Fibroblast of lung (primary cell): ENCODE measurements at regions not wholly inside any gene's neighbourhood (a gene's known extent, or its start where the extent isn't known, plus 50 kb on each side); places are given as distances from the start of the nearest gene placed in this dataset.
"Not testable (repeated sequence)": the region's sequence is repeated elsewhere in the genome, so short reads cannot be mapped to it uniquely, and the experiment has no call there.

ENCODE experiments used
- DNase-seq, 2 donors: peaks; one replicate each; pipeline versions ENCODE4 v3.0.0 to v3.0.0-alpha.2; 2010; ENCODE audit warnings: low read depth in 2 of 2
- H2AFZ ChIP-seq: 2 replicates; pipeline ENCODE4 v1.5.1; 2012; ENCODE audit warnings: low read length, control low read depth, inconsistent platforms
- H3K27ac ChIP-seq: 2 replicates; pipeline ENCODE4 v1.5.1; 2011; ENCODE audit warnings: low read length, control low read depth; ENCODE audit not compliant: insufficient read depth
- H3K27me3 ChIP-seq: 2 replicates; pipeline ENCODE4 v1.5.1; 2011; ENCODE audit warnings: mild to moderate bottlenecking, low read length; ENCODE audit not compliant: control insufficient read depth, insufficient read depth
- H3K36me3 ChIP-seq: 2 replicates; pipeline ENCODE4 v1.5.1; 2011; ENCODE audit warnings: low read length; ENCODE audit not compliant: control insufficient read depth, insufficient read depth
- H3K4me1 ChIP-seq: 2 replicates; pipeline ENCODE4 v1.5.1; 2011; ENCODE audit warnings: low read length; ENCODE audit not compliant: control insufficient read depth, insufficient read depth; ENCODE audit errors: extremely low read depth
- H3K4me2 ChIP-seq: 2 replicates; pipeline ENCODE4 v1.5.1; 2011; ENCODE audit warnings: low read length, control low read depth; ENCODE audit not compliant: insufficient read depth; ENCODE audit errors: extremely low read depth
- H3K4me3 ChIP-seq, 4 experiments: fragments of 200-600 bp in 1 of 4; sonication (generic) in 1 of 4; replicated peaks in 1 of 4; 2 replicates each; pipeline ENCODE4 v1.5.1; 2011 to 2016; ENCODE audit warnings: low read length in 4 of 4, low read depth in 3 of 4, mild to moderate bottlenecking in 3 of 4, control low read depth in 2 of 4, inconsistent platforms in 1 of 4, mixed read lengths in 1 of 4; ENCODE audit not compliant: insufficient read depth in 1 of 4; ENCODE audit errors: control extremely low read depth in 1 of 4
- H3K79me2 ChIP-seq: 2 replicates; pipeline ENCODE4 v1.5.1; 2012; ENCODE audit warnings: mild to moderate bottlenecking, low read length, inconsistent platforms; ENCODE audit not compliant: control insufficient read depth, insufficient read depth
- H3K9ac ChIP-seq: 2 replicates; pipeline ENCODE4 v1.5.1; 2011; ENCODE audit warnings: mild to moderate bottlenecking, low read length, control low read depth; ENCODE audit not compliant: insufficient read depth
- H3K9me3 ChIP-seq: 2 replicates; pipeline ENCODE4 v1.5.1; 2012; ENCODE audit warnings: low read depth, low read length; ENCODE audit not compliant: control insufficient read depth, insufficient read depth
- H4K20me1 ChIP-seq: 2 replicates; pipeline ENCODE4 v1.5.1; 2011; ENCODE audit warnings: low read length; ENCODE audit not compliant: control insufficient read depth, insufficient read depth; ENCODE audit errors: extremely low read depth
- EZH2 ChIP-seq: IDR thresholded peaks from 2 replicates; pipeline ENCODE4 v1.5.1; 2012; ENCODE audit warnings: low read length, control low read depth, mild to moderate bottlenecking; ENCODE audit errors: missing control alignments
- TF ChIP-seq, protein P1 (sequence below), 2 donors: IDR thresholded peaks in 1 of 2; conservative IDR thresholded peaks in 1 of 2; 1 replicate in 1 of 2; 2 replicates in 1 of 2; pipeline ENCODE4 v1.5.1; 2011 to 2012; ENCODE audit warnings: low read length in 2 of 2, control low read depth in 1 of 2, inconsistent platforms in 1 of 2, low read depth in 1 of 2, mild to moderate bottlenecking in 1 of 2

DNA sequence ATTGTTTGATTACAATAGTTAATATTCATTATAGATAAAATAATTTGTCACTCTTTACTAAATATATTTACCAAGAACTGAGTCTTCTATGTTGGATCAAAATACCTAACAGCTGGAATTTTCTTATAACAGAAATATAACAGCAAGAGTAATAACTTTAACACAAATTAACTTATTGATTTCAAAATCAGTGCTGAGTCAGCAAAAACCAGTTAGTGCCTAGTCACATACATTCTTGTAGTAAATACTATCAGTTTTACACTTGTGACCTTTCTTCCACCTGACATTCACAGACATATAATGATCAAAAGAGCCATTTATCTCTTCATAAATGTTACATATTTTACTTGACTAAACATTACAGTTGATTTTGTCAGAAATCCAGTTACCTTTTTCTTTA lies 1141.4 kb upstream of the ADGRB3 start:
- Histone ChIP-seq H2AFZ (no peak overlapping the region), H3K9ac (no peak overlapping the region), H3K4me1 (no peaks in the 10 kb centered on the region), H3K79me2 (no peaks in the 10 kb centered on the region), H3K4me2 (no peak overlapping the region), H3K27ac (no peak overlapping the region), H4K20me1 (no peaks in the 10 kb centered on the region), H3K4me3 (no peak overlapping the region), H3K36me3 (no peaks in the 10 kb centered on the region), H3K9me3 (no peaks in the 10 kb centered on the region), H3K27me3 (no peaks in the 10 kb centered on the region)
- DNase-seq, result no peak
- TF ChIP-seq EZH2, result no peak
- TF ChIP-seq, protein P1, sequence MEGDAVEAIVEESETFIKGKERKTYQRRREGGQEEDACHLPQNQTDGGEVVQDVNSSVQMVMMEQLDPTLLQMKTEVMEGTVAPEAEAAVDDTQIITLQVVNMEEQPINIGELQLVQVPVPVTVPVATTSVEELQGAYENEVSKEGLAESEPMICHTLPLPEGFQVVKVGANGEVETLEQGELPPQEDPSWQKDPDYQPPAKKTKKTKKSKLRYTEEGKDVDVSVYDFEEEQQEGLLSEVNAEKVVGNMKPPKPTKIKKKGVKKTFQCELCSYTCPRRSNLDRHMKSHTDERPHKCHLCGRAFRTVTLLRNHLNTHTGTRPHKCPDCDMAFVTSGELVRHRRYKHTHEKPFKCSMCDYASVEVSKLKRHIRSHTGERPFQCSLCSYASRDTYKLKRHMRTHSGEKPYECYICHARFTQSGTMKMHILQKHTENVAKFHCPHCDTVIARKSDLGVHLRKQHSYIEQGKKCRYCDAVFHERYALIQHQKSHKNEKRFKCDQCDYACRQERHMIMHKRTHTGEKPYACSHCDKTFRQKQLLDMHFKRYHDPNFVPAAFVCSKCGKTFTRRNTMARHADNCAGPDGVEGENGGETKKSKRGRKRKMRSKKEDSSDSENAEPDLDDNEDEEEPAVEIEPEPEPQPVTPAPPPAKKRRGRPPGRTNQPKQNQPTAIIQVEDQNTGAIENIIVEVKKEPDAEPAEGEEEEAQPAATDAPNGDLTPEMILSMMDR (conservative IDR thresholded peaks at IDR 0.05 in 1 of 2, IDR thresholded peaks at IDR 0.05 in 1 of 2; ENCODE audit: low read depth in 1 of 2, low read length in 2 of 2), result no peak

DNA sequence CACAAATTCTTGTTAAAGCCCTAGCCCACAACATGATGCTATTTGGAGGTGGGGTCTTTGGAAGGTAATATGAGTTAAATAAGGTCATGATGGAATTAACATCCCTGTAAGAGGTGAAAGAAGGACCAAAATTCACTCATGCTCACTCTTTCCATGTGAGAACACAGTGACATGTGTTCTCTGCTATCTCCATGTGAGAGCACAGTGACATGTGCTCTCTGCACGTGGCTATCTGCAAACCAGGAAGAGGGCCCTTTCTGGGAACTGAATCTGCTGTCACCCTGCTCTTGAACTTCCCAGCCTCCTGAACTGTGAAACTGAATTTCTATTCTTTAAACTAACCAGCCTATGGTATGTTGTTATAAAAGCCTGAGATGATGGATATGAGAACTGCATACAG lies 1159.4 kb upstream of the ADGRB3 start:
- no peak for TF ChIP-seq EZH2
- TF ChIP-seq, protein P1 (conservative IDR thresholded peaks at IDR 0.05 in 1 of 2, IDR thresholded peaks at IDR 0.05 in 1 of 2; ENCODE audit: low read depth in 1 of 2, low read length in 2 of 2), result no peak
- no peaks in the 10 kb centered on the region for H3K4me1 ChIP-seq
- H2AFZ ChIP-seq, result no peak overlapping the region
- H3K4me2 ChIP-seq, result no peak overlapping the region
- H3K4me3 ChIP-seq, result no peak overlapping the region
- no peaks in the 10 kb centered on the region for H3K9me3 ChIP-seq
- no peak overlapping the region for H3K27ac ChIP-seq
- H3K36me3 ChIP-seq, result no peaks in the 10 kb centered on the region
- no peak overlapping the region for H3K9ac ChIP-seq
- no peaks in the 10 kb centered on the region for H4K20me1 ChIP-seq
- DNase-seq, result no peak
- H3K27me3 ChIP-seq, result no peaks in the 10 kb centered on the region
- H3K79me2 ChIP-seq, result no peaks in the 10 kb centered on the region

DNA sequence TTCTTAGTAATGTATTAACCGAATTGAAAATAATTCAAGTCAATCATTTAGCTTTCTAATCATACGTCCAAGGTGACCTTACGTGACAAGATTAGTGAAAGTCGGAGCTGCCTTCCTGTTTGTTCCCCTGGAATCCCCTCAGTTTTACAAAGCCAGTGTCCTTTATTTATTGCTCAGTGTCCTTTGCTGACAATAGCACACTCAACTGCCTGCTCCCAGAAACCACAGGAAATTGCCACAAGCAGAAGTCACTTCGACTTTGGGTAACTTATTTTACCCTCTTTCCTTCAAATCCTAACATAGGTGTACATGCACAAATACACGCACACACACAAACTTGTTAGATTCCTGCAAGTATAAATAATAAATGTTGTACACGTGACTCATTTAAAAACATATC lies 1167.7 kb upstream of the ADGRB3 start:
- no peak overlapping the region for H3K27ac ChIP-seq
- no peaks in the 10 kb centered on the region for H3K79me2 ChIP-seq
- H3K4me2 ChIP-seq, result no peak overlapping the region
- no peak overlapping the region for H2AFZ ChIP-seq
- TF ChIP-seq, protein P1 (conservative IDR thresholded peaks at IDR 0.05 in 1 of 2, IDR thresholded peaks at IDR 0.05 in 1 of 2; ENCODE audit: low read depth in 1 of 2, low read length in 2 of 2), result no peak
- TF ChIP-seq EZH2, result no peak
- no peaks in the 10 kb centered on the region for H3K36me3 ChIP-seq
- H3K9me3 ChIP-seq, result no peaks in the 10 kb centered on the region
- H3K4me3 ChIP-seq, result no peak overlapping the region
- DNase-seq, result no peak
- H4K20me1 ChIP-seq, result no peaks in the 10 kb centered on the region
- H3K4me1 ChIP-seq, result no peaks in the 10 kb centered on the region
- H3K27me3 ChIP-seq, result no peaks in the 10 kb centered on the region
- no peak overlapping the region for H3K9ac ChIP-seq

DNA sequence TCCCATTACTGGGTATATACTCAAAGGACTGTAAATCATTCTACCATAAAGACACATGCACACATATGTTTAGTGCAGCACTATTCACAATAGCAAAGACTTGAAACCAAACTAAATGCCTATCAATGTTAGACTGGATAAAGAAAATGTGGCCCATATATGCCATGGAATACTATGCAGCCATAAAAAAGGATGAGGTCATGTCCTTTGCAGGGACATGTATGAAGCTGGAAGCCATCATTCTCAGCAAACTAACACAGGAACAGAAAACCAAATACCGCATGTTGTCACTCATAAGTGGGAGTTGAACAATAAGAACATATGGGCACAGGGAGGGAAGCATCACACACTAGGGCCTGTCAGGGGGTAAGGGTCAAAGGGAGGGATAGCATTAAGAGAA lies 1172.4 kb upstream of the ADGRB3 start:
- H3K36me3 ChIP-seq, H3K4me1 ChIP-seq, H3K9me3 ChIP-seq, H3K27me3 ChIP-seq, H3K4me3 ChIP-seq, H3K27ac ChIP-seq, H3K9ac ChIP-seq, H3K4me2 ChIP-seq, H2AFZ ChIP-seq, H4K20me1 ChIP-seq, DNase-seq, H3K79me2 ChIP-seq: not testable (repeated sequence)
